ENCODE measurements at regions not wholly inside any gene's neighbourhood (a gene's known extent, or its start where the extent isn't known, plus 50 kb on each side); places are given as distances from the start of the nearest gene placed in this dataset.
A peak's percentile ranks its signal among the peaks of the same experiment; 100 is the strongest.

DNA sequence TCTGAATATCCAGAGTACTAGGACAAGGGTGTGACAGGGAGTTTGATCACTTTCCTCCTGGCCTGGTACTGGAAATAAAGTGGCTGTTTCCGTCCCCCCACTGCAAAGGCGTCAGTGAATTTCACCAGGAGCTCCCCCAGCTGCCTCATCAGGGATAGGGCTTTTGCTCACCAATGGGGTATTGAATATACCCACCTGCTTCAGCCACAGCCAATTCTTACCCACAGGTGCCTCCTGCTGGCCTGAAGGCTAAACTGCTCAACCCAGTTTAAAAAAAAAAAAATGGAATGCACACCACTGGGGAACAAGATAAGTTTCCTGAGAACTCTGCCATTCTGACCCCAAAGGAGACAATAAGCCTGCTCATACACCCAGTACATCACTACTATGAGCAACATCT, 65.3 kb upstream of the MS4A8 start:
- H3K4me1 ChIP-seq (ENCODE audit: control insufficient read depth, insufficient read depth, low read depth, low read length) = no peaks in the 10 kb centered on the region

DNA sequence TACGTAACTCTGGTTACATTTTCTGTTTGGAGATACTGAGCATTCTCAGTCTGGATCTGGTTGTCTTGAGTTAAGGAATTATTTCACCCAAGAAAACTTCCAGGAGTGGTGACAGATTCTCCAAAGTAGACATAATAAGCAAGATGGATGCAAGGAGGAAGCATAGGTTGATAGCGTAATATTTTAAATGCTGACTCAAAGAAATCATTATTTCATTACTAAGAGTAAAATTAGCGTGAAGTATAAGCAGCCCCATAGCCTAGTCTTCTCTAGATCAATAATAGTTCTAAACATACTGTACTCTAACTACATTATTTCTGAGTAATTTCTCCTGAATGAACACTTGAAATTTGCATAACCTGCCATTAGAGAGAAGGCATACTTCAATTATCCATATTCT, 57.5 kb upstream of the MS4A8 start:
- Histone ChIP-seq H4K91ac (ENCODE audit: low read length) (no peak overlapping the region), H3K4me1 (ENCODE audit: control insufficient read depth, insufficient read depth, low read depth, low read length) (no peaks in the 10 kb centered on the region), H3K27me3 (ENCODE audit: control insufficient read depth in 1 of 2, insufficient read depth in 1 of 2, low read length in 2 of 2) (no peaks in the 10 kb centered on the region), H3K18ac (ENCODE audit: low read depth in 1 of 2, low read length in 2 of 2) (no peak overlapping the region), H2BK120ac (ENCODE audit: low read depth, low read length) (no peak overlapping the region), H2BK15ac (ENCODE audit: low read depth, poor library complexity, severe bottlenecking) (no peak overlapping the region), H2AFZ (ENCODE audit: low read depth, low read length) (no peak overlapping the region), H3K4me3 (ENCODE audit: insufficient read depth in 1 of 2, low read depth in 1 of 2, low read length in 2 of 2) (no peak overlapping the region), H2AK5ac (ENCODE audit: low read length, severe bottlenecking) (no peak overlapping the region), H3K27ac (ENCODE audit: low read length, poor library complexity, severe bottlenecking) (no peak overlapping the region), H3K36me3 (ENCODE audit: control insufficient read depth in 1 of 2, insufficient read depth in 2 of 2, low read depth in 1 of 2, low read length in 2 of 2) (no peaks in the 10 kb centered on the region), H3K79me1 (replicated peaks; ENCODE audit: low read length, poor library complexity, severe bottlenecking) (no peaks in the 10 kb centered on the region), H3K23ac (ENCODE audit: low read length in 2 of 2) (no peak overlapping the region), H3K9me3 (ENCODE audit: control insufficient read depth, low read length) (peaks cover 14% of the 10 kb centered on the region), H3K14ac (ENCODE audit: low read length in 2 of 2) (no peak overlapping the region), H3K4me2 (ENCODE audit: low read length, poor library complexity, severe bottlenecking) (no peak overlapping the region), H3K4ac (ENCODE audit: low read depth in 1 of 2, low read length in 2 of 2) (no peak overlapping the region), H4K8ac (ENCODE audit: low read length) (no peak overlapping the region), H2BK12ac (ENCODE audit: low read length in 2 of 2) (no peak overlapping the region), H2BK5ac (ENCODE audit: low read depth, low read length, poor library complexity, severe bottlenecking) (no peak overlapping the region), H3K9ac (ENCODE audit: low read length) (no peak overlapping the region)
- DNase-seq = no peak
- WGBS = 100% methylated on average over 3 of the region's 3 CpGs

More for the DNA sequence above, 65.3 kb upstream of the MS4A8 start:
- no peak overlapping the region for H3K14ac ChIP-seq (ENCODE audit: low read length in 2 of 2)
- H3K79me1 ChIP-seq (replicated peaks; ENCODE audit: low read length, poor library complexity, severe bottlenecking) = no peaks in the 10 kb centered on the region
- H3K27ac ChIP-seq (ENCODE audit: low read length, poor library complexity, severe bottlenecking) = no peak overlapping the region
- WGBS = 28% methylated on average over 2 of the region's 2 CpGs
- no peak overlapping the region for H2BK12ac ChIP-seq (ENCODE audit: low read length in 2 of 2)
- H3K4me2 ChIP-seq (ENCODE audit: low read length, poor library complexity, severe bottlenecking) = no peak overlapping the region
- no peak overlapping the region for H3K4ac ChIP-seq (ENCODE audit: low read depth in 1 of 2, low read length in 2 of 2)
- no peak overlapping the region for H3K23ac ChIP-seq (ENCODE audit: low read length in 2 of 2)
- no peak overlapping the region for H4K8ac ChIP-seq (ENCODE audit: low read length)
- H3K18ac ChIP-seq (ENCODE audit: low read depth in 1 of 2, low read length in 2 of 2) = no peak overlapping the region
- no peaks in the 10 kb centered on the region for H3K36me3 ChIP-seq (ENCODE audit: control insufficient read depth in 1 of 2, insufficient read depth in 2 of 2, low read depth in 1 of 2, low read length in 2 of 2)
- no peak overlapping the region for H2AFZ ChIP-seq (ENCODE audit: low read depth, low read length)
- no peak for DNase-seq
- H3K4me3 ChIP-seq (ENCODE audit: insufficient read depth in 1 of 2, low read depth in 1 of 2, low read length in 2 of 2) = no peak overlapping the region
- H2AK5ac ChIP-seq (ENCODE audit: low read length, severe bottlenecking) = no peak overlapping the region
- no peaks in the 10 kb centered on the region for H3K9me3 ChIP-seq (ENCODE audit: control insufficient read depth, low read length)
- H3K9ac ChIP-seq (ENCODE audit: low read length) = no peak overlapping the region
- no peak overlapping the region for H4K91ac ChIP-seq (ENCODE audit: low read length)
- H2BK15ac ChIP-seq (ENCODE audit: low read depth, poor library complexity, severe bottlenecking) = no peak overlapping the region
- no peak overlapping the region for H2BK120ac ChIP-seq (ENCODE audit: low read depth, low read length)
- H3K27me3 ChIP-seq (ENCODE audit: control insufficient read depth in 1 of 2, insufficient read depth in 1 of 2, low read length in 2 of 2) = peaks cover 0 to 4% of the 10 kb centered on the region in 2 experiments
- no peak overlapping the region for H2BK5ac ChIP-seq (ENCODE audit: low read depth, low read length, poor library complexity, severe bottlenecking)

DNA sequence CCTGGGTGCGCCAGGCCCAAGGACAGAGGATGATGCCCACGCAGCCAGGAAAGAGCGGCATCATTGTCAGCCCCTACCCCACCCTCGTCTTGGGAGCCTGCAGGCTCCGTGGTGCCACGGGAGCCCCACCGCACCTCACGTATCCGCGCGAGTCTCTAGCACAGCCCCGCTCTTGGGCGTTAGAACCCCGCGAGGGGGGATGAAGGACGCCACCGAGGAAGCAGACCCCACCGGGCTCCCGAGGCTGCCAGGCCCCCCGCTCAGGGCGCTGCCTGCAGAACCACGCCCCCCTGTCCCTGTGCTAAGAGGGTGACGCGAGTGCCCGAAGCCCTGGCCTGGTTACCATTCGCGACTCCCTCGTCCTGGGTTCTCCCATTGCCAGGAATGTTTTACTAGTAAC, 52.3 kb upstream of the MS4A8 start:
- Histone ChIP-seq H3K4me1 (ENCODE audit: control insufficient read depth, insufficient read depth, low read depth, low read length) (no peaks in the 10 kb centered on the region), H3K4ac (ENCODE audit: low read depth in 1 of 2, low read length in 2 of 2) (no peak overlapping the region), H3K23ac (ENCODE audit: low read length in 2 of 2) (no peak overlapping the region), H3K27me3 (ENCODE audit: control insufficient read depth in 1 of 2, insufficient read depth in 1 of 2, low read length in 2 of 2) (no peaks in the 10 kb centered on the region), H4K8ac (ENCODE audit: low read length) (no peak overlapping the region), H2AFZ (ENCODE audit: low read depth, low read length) (peak overlapping the region; percentile 27), H3K9ac (ENCODE audit: low read length) (no peak overlapping the region), H4K91ac (ENCODE audit: low read length) (no peak overlapping the region), H2BK15ac (ENCODE audit: low read depth, poor library complexity, severe bottlenecking) (no peak overlapping the region), H3K4me2 (ENCODE audit: low read length, poor library complexity, severe bottlenecking) (no peak overlapping the region), H3K79me1 (replicated peaks; ENCODE audit: low read length, poor library complexity, severe bottlenecking) (no peaks in the 10 kb centered on the region), H3K4me3 (ENCODE audit: insufficient read depth in 1 of 2, low read depth in 1 of 2, low read length in 2 of 2) (no peak overlapping the region), H2AK5ac (ENCODE audit: low read length, severe bottlenecking) (no peak overlapping the region), H2BK12ac (ENCODE audit: low read length in 2 of 2) (no peak overlapping the region), H3K18ac (ENCODE audit: low read depth in 1 of 2, low read length in 2 of 2) (no peak overlapping the region), H2BK5ac (ENCODE audit: low read depth, low read length, poor library complexity, severe bottlenecking) (no peak overlapping the region), H3K14ac (ENCODE audit: low read length in 2 of 2) (no peak overlapping the region), H3K27ac (ENCODE audit: low read length, poor library complexity, severe bottlenecking) (no peak overlapping the region), H3K36me3 (ENCODE audit: control insufficient read depth in 1 of 2, insufficient read depth in 2 of 2, low read depth in 1 of 2, low read length in 2 of 2) (no peaks in the 10 kb centered on the region), H3K9me3 (ENCODE audit: control insufficient read depth, low read length) (peaks cover 19% of the 10 kb centered on the region), H2BK120ac (ENCODE audit: low read depth, low read length) (no peak overlapping the region)
- WGBS = 90% methylated on average over 28 of the region's 28 CpGs
- no peak for DNase-seq
